ENCODE measurements at regions not wholly inside any gene's neighbourhood (a gene's known extent, or its start where the extent isn't known, plus 50 kb on each side); places are given as distances from the start of the nearest gene placed in this dataset.
"Not testable (repeated sequence)": the region's sequence is repeated elsewhere in the genome, so short reads cannot be mapped to it uniquely, and the experiment has no call there.

GRCh38 chr7:8881916-8882315 is 448.5 kb downstream of the NXPH1 start:
- H3K27me3 ChIP-seq, result no peaks in the 10 kb centered on the region

DNA sequence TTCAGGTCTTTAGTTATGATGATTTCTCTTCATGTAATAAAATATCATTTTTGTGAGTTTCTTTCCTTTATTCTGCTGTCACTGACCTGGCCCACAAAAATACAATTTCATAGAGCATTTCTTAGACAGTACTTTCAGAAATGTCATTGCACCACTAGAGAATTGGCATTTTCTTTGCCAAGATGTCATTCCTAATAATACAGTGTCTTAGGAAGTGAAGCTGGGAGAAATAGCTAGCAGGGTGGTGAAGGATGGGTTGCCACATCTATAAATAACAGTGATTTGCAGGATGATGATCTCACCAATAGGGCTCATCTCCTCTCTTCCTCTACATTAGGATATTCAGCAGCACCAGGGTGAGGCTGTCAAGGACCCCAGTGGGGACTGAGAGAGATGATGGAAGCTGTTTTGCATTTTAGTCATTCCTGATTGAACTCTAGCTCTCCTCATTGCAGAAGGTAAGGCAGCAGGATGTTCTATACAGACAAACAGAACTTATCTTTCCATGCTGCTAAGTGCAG is 452.1 kb downstream of the NXPH1 start:
- Histone ChIP-seq H3K9ac (no peak overlapping the region), H4K20me1 (no peaks in the 10 kb centered on the region), H3K4me2 (no peak overlapping the region), H3K9me3 (no peaks in the 10 kb centered on the region), H3K27me3 (no peaks in the 10 kb centered on the region), H3K36me3 (no peaks in the 10 kb centered on the region), H3K4me3 (no peak overlapping the region), H3K4me1 (no peaks in the 10 kb centered on the region), H3K27ac (no peak overlapping the region)
- no peak for TF ChIP-seq Cebpa-rat (IDR thresholded peaks at IDR 0.05)

More at GRCh38 chr7:8881916-8882315, 448.5 kb downstream of the NXPH1 start:
- Histone ChIP-seq H3K36me3 (no peaks in the 10 kb centered on the region), H3K4me3 (no peak overlapping the region), H3K4me1 (no peaks in the 10 kb centered on the region), H3K27ac (no peak overlapping the region), H3K9me3 (no peaks in the 10 kb centered on the region; the same call in 1 of the 2 replicates), H3K9ac (no peak overlapping the region), H4K20me1 (no peaks in the 10 kb centered on the region), H3K4me2 (no peak overlapping the region)
- TF ChIP-seq Cebpa-rat (IDR thresholded peaks at IDR 0.05), result no peak

DNA sequence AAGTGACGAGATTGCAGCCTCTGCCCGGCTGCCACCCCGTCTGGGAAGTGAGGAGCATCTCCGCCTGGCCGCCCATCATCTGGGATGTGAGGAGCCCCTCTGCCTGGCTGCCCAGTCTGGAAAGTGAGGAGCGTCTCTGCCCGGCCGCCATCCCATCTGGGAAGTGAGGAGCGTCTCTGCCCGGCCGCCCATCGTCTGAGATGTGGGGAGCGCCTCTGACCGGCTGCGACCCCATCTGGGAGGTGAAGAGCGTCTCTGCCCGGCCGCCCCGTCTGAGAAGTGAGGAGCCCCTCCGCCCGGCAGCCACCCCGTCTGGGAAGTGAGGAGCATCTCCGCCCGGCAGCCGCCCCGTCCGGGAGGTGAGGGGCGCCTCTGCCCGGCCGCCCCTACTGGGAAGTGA is 456.9 kb downstream of the NXPH1 start:
- not testable (repeated sequence) for H3K9me3 ChIP-seq, H3K27ac ChIP-seq, H3K36me3 ChIP-seq, H3K4me3 ChIP-seq, H4K20me1 ChIP-seq, H3K9ac ChIP-seq, H3K4me2 ChIP-seq, H3K27me3 ChIP-seq, H3K4me1 ChIP-seq

DNA sequence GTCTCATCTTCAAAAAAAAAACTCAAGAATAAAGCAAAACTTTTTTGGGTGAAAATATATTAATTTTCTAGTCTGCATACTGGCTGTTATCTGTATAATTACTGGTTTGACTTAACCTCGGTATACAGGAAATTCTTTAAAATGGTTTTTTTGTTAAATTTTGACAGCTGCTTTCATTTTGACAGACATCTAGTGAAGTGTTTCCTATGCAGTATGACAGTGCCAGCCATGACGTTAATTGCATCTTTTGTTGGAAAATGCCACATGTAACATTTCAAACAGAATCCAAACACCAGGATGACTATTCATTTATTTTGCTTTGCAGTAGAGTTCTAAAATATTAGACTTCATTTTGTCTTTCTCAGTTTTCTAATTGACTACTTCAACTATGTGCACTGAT is 460.4 kb downstream of the NXPH1 start:
- Histone ChIP-seq H3K27ac (no peak overlapping the region), H3K9ac (no peak overlapping the region), H3K36me3 (no peaks in the 10 kb centered on the region), H4K20me1 (no peaks in the 10 kb centered on the region), H3K4me1 (no peaks in the 10 kb centered on the region), H3K4me3 (no peak overlapping the region), H3K9me3 (no peaks in the 10 kb centered on the region), H3K4me2 (no peak overlapping the region), H3K27me3 (no peaks in the 10 kb centered on the region)
- no peak for TF ChIP-seq Cebpa-rat (IDR thresholded peaks at IDR 0.05)

GRCh38 chr7:8906396-8907075 is 473.1 kb downstream of the NXPH1 start:
- no peaks in the 10 kb centered on the region for H3K27me3 ChIP-seq
- H3K9ac ChIP-seq, result no peak overlapping the region
- no peaks in the 10 kb centered on the region for H3K9me3 ChIP-seq
- no peaks in the 10 kb centered on the region for H4K20me1 ChIP-seq
- no peak for TF ChIP-seq Cebpa-rat (IDR thresholded peaks at IDR 0.05)
- no peak overlapping the region for H3K27ac ChIP-seq
- no peaks in the 10 kb centered on the region for H3K36me3 ChIP-seq
- H3K4me1 ChIP-seq, result no peaks in the 10 kb centered on the region
- no peak overlapping the region for H3K4me2 ChIP-seq
- no peak overlapping the region for H3K4me3 ChIP-seq

DNA sequence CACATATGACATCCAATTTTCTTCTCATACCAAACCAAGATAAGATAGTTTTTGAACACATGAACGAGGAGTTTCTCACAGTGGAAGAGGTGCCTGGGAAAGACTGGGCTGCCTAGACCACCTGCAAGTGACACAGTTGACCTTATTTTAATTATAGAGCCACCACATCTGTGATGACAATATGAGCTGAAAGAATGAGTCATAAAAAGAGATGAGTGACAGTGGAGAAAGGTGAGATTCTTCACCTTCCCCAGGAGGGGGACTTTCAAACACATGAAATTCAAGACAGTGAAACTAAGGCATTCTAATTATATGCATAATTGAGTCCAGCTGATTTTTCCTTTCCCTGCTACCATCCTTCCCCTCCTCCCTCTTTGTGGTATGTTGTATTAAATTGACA is 475.5 kb downstream of the NXPH1 start:
- H3K4me2 ChIP-seq, result no peak overlapping the region
- H3K27me3 ChIP-seq, result no peaks in the 10 kb centered on the region
- no peak for TF ChIP-seq Cebpa-rat (IDR thresholded peaks at IDR 0.05)
- H3K9me3 ChIP-seq, result no peaks in the 10 kb centered on the region
- H3K4me1 ChIP-seq, result no peaks in the 10 kb centered on the region
- H3K36me3 ChIP-seq, result no peaks in the 10 kb centered on the region
- H3K9ac ChIP-seq, result no peak overlapping the region
- no peak overlapping the region for H3K27ac ChIP-seq
- H4K20me1 ChIP-seq, result no peaks in the 10 kb centered on the region
- H3K4me3 ChIP-seq, result no peak overlapping the region

GRCh38 chr7:8913682-8914081 is 480.3 kb downstream of the NXPH1 start:
- no peaks in the 10 kb centered on the region for H4K20me1 ChIP-seq

GRCh38 chr7:8921807-8922206 is 488.4 kb downstream of the NXPH1 start:
- H3K9ac ChIP-seq, result no peak overlapping the region
- H3K27me3 ChIP-seq, result no peaks in the 10 kb centered on the region
- H3K27ac ChIP-seq, result no peak overlapping the region
- no peaks in the 10 kb centered on the region for H3K4me1 ChIP-seq
- TF ChIP-seq Cebpa-rat (IDR thresholded peaks at IDR 0.05), result no peak
- H3K4me3 ChIP-seq, result no peak overlapping the region
- H3K4me2 ChIP-seq, result no peak overlapping the region
- no peaks in the 10 kb centered on the region for H3K36me3 ChIP-seq
- H4K20me1 ChIP-seq, result no peaks in the 10 kb centered on the region
- no peaks in the 10 kb centered on the region for H3K9me3 ChIP-seq

More at GRCh38 chr7:8913682-8914081, 480.3 kb downstream of the NXPH1 start:
- H3K4me1 ChIP-seq, result no peaks in the 10 kb centered on the region
- no peaks in the 10 kb centered on the region for H3K36me3 ChIP-seq
- H3K9ac ChIP-seq, result no peak overlapping the region
- H3K4me2 ChIP-seq, result no peak overlapping the region
- H3K9me3 ChIP-seq, result no peaks in the 10 kb centered on the region
- TF ChIP-seq Cebpa-rat (IDR thresholded peaks at IDR 0.05), result no peak
- H3K4me3 ChIP-seq, result no peak overlapping the region
- H3K27ac ChIP-seq, result no peak overlapping the region
- H3K27me3 ChIP-seq, result no peaks in the 10 kb centered on the region

GRCh38 chr7:8922726-8923125 is 489.3 kb downstream of the NXPH1 start:
- no peaks in the 10 kb centered on the region for H3K9me3 ChIP-seq
- H3K36me3 ChIP-seq, result no peaks in the 10 kb centered on the region
- no peak overlapping the region for H3K9ac ChIP-seq
- H3K4me1 ChIP-seq, result no peaks in the 10 kb centered on the region
- H3K4me3 ChIP-seq, result no peak overlapping the region
- H3K27me3 ChIP-seq, result no peaks in the 10 kb centered on the region
- H3K27ac ChIP-seq, result no peak overlapping the region
- H3K4me2 ChIP-seq, result no peak overlapping the region
- H4K20me1 ChIP-seq, result no peaks in the 10 kb centered on the region
- no peak for TF ChIP-seq Cebpa-rat (IDR thresholded peaks at IDR 0.05)

DNA sequence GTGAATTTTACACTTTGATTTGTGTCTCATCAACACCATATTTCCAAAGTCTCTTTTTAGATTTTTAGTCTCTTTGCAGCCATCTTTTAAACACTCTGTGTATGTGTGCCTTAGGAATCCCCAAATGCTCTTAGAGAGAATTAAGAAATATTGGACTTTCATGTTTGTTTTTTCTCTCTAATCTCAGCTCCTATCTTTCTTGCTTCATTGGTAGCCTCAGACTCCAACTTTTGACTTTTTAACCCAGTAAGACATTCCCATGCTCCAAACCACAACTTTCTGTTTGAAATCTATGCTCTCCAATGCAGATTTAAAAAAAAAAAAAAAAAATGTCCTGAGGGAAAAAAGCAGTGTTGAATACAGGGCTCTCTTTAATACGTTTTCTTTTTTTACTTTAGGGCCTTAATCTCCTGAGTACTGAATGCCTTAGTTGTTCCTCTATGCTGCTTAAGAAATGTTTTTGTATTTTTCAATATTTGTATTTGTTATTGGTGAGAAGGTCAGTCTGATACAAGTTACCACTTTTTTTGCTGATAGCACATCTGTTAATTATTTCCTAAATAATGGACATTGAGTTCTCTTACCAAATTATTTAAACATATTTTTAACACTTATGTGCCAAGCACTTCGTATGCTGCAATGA is 489.9 kb downstream of the NXPH1 start:
- Histone ChIP-seq H3K4me3 (no peak overlapping the region), H3K27me3 (no peaks in the 10 kb centered on the region), H3K27ac (no peak overlapping the region), H3K4me1 (no peaks in the 10 kb centered on the region), H3K4me2 (no peak overlapping the region), H3K9ac (no peak overlapping the region), H3K9me3 (no peaks in the 10 kb centered on the region), H4K20me1 (no peaks in the 10 kb centered on the region), H3K36me3 (no peaks in the 10 kb centered on the region)
- TF ChIP-seq Cebpa-rat (IDR thresholded peaks at IDR 0.05), result no peak

All from BLaER1 (cell line).